ENCODE measurements at regions not wholly inside any gene's neighbourhood (a gene's known extent, or its start where the extent isn't known, plus 50 kb on each side); places are given as distances from the start of the nearest gene placed in this dataset.
"Not testable (repeated sequence)": the region's sequence is repeated elsewhere in the genome, so short reads cannot be mapped to it uniquely, and the experiment has no call there.

GRCh38 chr4:128623508-128624215, 185.8 kb upstream of the JADE1 start:
- CTCF ChIA-PET: no interaction called here

GRCh38 chr4:128620279-128620965, 189.1 kb upstream of the JADE1 start:
- H3K36me3 ChIP-seq (ENCODE audit: control insufficient read depth, insufficient read depth, low read length); H3K4me3 ChIP-seq (ENCODE audit: insufficient read depth, low read depth, low read length); H3K14ac ChIP-seq (replicated peaks; ENCODE audit: low read depth, low read length); intact Hi-C loops (cut with micrococcal nuclease); H4K91ac ChIP-seq (ENCODE audit: insufficient read depth, low read depth, low read length); H3K9me1 ChIP-seq (ENCODE audit: insufficient read depth, low read length); H2AFZ ChIP-seq (replicated peaks; ENCODE audit: low read length, poor library complexity); H4K5ac ChIP-seq (ENCODE audit: low read depth, low read length); H3K4ac ChIP-seq (ENCODE audit: low read depth, low read length); H3K23ac ChIP-seq (ENCODE audit: low read depth, low read length); in situ Hi-C loops (cut with MboI; ENCODE audit: low sequenced_read_pairs); ATAC-seq (ENCODE audit: low read depth); H3K79me1 ChIP-seq (ENCODE audit: low read depth in 1 of 2, low read length in 2 of 2); H3K4me2 ChIP-seq (ENCODE audit: low read depth, low read length); H4K20me1 ChIP-seq (ENCODE audit: insufficient read depth, low read length); H3K27me3 ChIP-seq (ENCODE audit: control insufficient read depth, insufficient read depth, low read length); H3K9me3 ChIP-seq (ENCODE audit: control insufficient read depth, insufficient read depth, low read length); DNase-seq; BruUV-seq (replicated peaks); H2BK120ac ChIP-seq (ENCODE audit: low read depth, low read length); H3K56ac ChIP-seq (ENCODE audit: extremely low read depth, insufficient read depth, low read length); H2AK9ac ChIP-seq (replicated peaks; ENCODE audit: low read depth, low read length, poor library complexity); H4K8ac ChIP-seq (ENCODE audit: low read depth in 2 of 2, low read length in 2 of 2); H2BK15ac ChIP-seq (ENCODE audit: low read depth, low read length); H3K18ac ChIP-seq (ENCODE audit: low read depth, low read length); dilution Hi-C loops (cut with HindIII; ENCODE audit: low sequenced_read_pairs, unreplicated experiment); H2AK5ac ChIP-seq (ENCODE audit: low read depth, low read length); H2BK5ac ChIP-seq (ENCODE audit: low read depth, low read length, poor library complexity, severe bottlenecking); POLR2A ChIA-PET (ENCODE audit: unreplicated experiment); H3K9ac ChIP-seq (ENCODE audit: low read depth, low read length); H2BK20ac ChIP-seq (ENCODE audit: low read depth, low read length); H3K4me1 ChIP-seq (ENCODE audit: control insufficient read depth, insufficient read depth, low read length); H3K27ac ChIP-seq (ENCODE audit: insufficient read depth, low read length): not testable (repeated sequence)
- no CpG with 5 or more reads among the region's 7 CpGs for WGBS, 2 experiments (ENCODE audit: extremely low coverage in 2 of 2, insufficient read length in 1 of 2)
- CTCF ChIA-PET: interaction anchor here (0.8 kb wide), 1 partner anchor 166 kb away, joined by 3 read pairs; no protein-coding TSS in a partner anchor

More at GRCh38 chr4:128623508-128624215, 185.8 kb upstream of the JADE1 start:
- H3K4me2 ChIP-seq (ENCODE audit: low read depth, low read length): no peak overlapping the region
- no peak overlapping the region for H2BK20ac ChIP-seq (ENCODE audit: low read depth, low read length)
- no peak overlapping the region for H3K23ac ChIP-seq (ENCODE audit: low read depth, low read length)
- H4K8ac ChIP-seq (ENCODE audit: low read depth in 2 of 2, low read length in 2 of 2): no peak overlapping the region
- POLR2A ChIA-PET (ENCODE audit: unreplicated experiment): no interaction called here
- H2AFZ ChIP-seq (replicated peaks; ENCODE audit: low read length, poor library complexity): no peak overlapping the region
- H2BK5ac ChIP-seq (ENCODE audit: low read depth, low read length, poor library complexity, severe bottlenecking): no peak overlapping the region
- H3K9me1 ChIP-seq (ENCODE audit: insufficient read depth, low read length): no peaks in the 10 kb centered on the region
- H4K5ac ChIP-seq (ENCODE audit: low read depth, low read length): no peak overlapping the region
- no peaks in the 10 kb centered on the region for H3K36me3 ChIP-seq (ENCODE audit: control insufficient read depth, insufficient read depth, low read length)
- H3K14ac ChIP-seq (replicated peaks; ENCODE audit: low read depth, low read length): no peak overlapping the region
- no peak overlapping the region for H2AK9ac ChIP-seq (replicated peaks; ENCODE audit: low read depth, low read length, poor library complexity)
- WGBS, 2 experiments (ENCODE audit: extremely low coverage in 2 of 2, insufficient read length in 1 of 2): no CpG with 5 or more reads among the region's 4 CpGs
- in situ Hi-C loops (cut with MboI; ENCODE audit: low sequenced_read_pairs): no loop called here
- ATAC-seq (ENCODE audit: low read depth) (no peak), DNase-seq (no peak)
- no peak overlapping the region for H3K27ac ChIP-seq (ENCODE audit: insufficient read depth, low read length)
- no peak overlapping the region for H3K18ac ChIP-seq (ENCODE audit: low read depth, low read length)
- H3K56ac ChIP-seq (ENCODE audit: extremely low read depth, insufficient read depth, low read length): no peak overlapping the region
- H3K4ac ChIP-seq (ENCODE audit: low read depth, low read length): no peak overlapping the region
- TF ChIP-seq CHD1 (IDR thresholded peaks at IDR 0.05; ENCODE audit: low read depth, low read length): no peak
- no peak for TF ChIP-seq RFX5 (IDR thresholded peaks at IDR 0.05; ENCODE audit: low read depth, low read length)
- no peak for TF ChIP-seq ELK1 (IDR thresholded peaks at IDR 0.05; ENCODE audit: borderline replicate concordance, low read depth, low read length)
- H4K91ac ChIP-seq (ENCODE audit: insufficient read depth, low read depth, low read length): no peak overlapping the region
- no peaks in the 10 kb centered on the region for H3K4me1 ChIP-seq (ENCODE audit: control insufficient read depth, insufficient read depth, low read length)
- H3K27me3 ChIP-seq (ENCODE audit: control insufficient read depth, insufficient read depth, low read length): no peaks in the 10 kb centered on the region
- no peak overlapping the region for H2AK5ac ChIP-seq (ENCODE audit: low read depth, low read length)
- no peaks in the 10 kb centered on the region for H4K20me1 ChIP-seq (ENCODE audit: insufficient read depth, low read length)
- H2BK15ac ChIP-seq (ENCODE audit: low read depth, low read length): no peak overlapping the region
- H3K9me3 ChIP-seq (ENCODE audit: control insufficient read depth, insufficient read depth, low read length): no peaks in the 10 kb centered on the region
- H2BK120ac ChIP-seq (ENCODE audit: low read depth, low read length): no peak overlapping the region
- no peak overlapping the region for H3K4me3 ChIP-seq (ENCODE audit: insufficient read depth, low read depth, low read length)
- H3K9ac ChIP-seq (ENCODE audit: low read depth, low read length): no peak overlapping the region
- H3K79me1 ChIP-seq (ENCODE audit: low read depth in 1 of 2, low read length in 2 of 2): no peaks in the 10 kb centered on the region
- dilution Hi-C loops (cut with HindIII; ENCODE audit: low sequenced_read_pairs, unreplicated experiment): no loop called here
- BruUV-seq (replicated peaks): no TSS peak
- intact Hi-C loops (cut with micrococcal nuclease): no loop called here

Measured in IMR-90 (cell line).